ENCODE measurements at regions not wholly inside any gene's neighbourhood (a gene's known extent, or its start where the extent isn't known, plus 50 kb on each side); places are given as distances from the start of the nearest gene placed in this dataset.

- DNase-seq: no peak
Measured at GRCh38 chr11:87405843-87406242, 368.1 kb downstream of the TMEM135 start.

GRCh38 chr11:87405356-87405755 is 367.6 kb downstream of the TMEM135 start:
- no peak for DNase-seq

GRCh38 chr11:87401653-87402052 is 363.9 kb downstream of the TMEM135 start:
- DNase-seq: no peak

- no peak for DNase-seq
Measured at GRCh38 chr11:87399341-87399740, 361.6 kb downstream of the TMEM135 start.

GRCh38 chr11:87398931-87399330 is 361.2 kb downstream of the TMEM135 start:
- peak; percentile 24 for DNase-seq

GRCh38 chr11:87397011-87397865 is 359.5 kb downstream of the TMEM135 start:
- no peak for DNase-seq

GRCh38 chr11:87394924-87395323 is 357.2 kb downstream of the TMEM135 start:
- DNase-seq: peak; percentile 1

GRCh38 chr11:87392665-87393064 is 354.9 kb downstream of the TMEM135 start:
- no peak for DNase-seq

GRCh38 chr11:87391496-87391895 is 353.8 kb downstream of the TMEM135 start:
- no peak for DNase-seq

GRCh38 chr11:87384078-87384729 is 346.5 kb downstream of the TMEM135 start:
- DNase-seq: no peak

- DNase-seq: peak; percentile 30
Measured at GRCh38 chr11:87374038-87374807, 336.5 kb downstream of the TMEM135 start.

Data from fibroblast of upper back skin (primary cell).